IMR-90 (cell line): ENCODE measurements at regions not wholly inside any gene's neighbourhood (a gene's known extent, or its start where the extent isn't known, plus 50 kb on each side); places are given as distances from the start of the nearest gene placed in this dataset.

Source experiments
- ATAC-seq: fragments of 200-7000 bp; cut with Tn5 transposase; 2 replicates; pipeline ENCODE4 v1.9.1; 2020; ENCODE audit warnings: low read depth, mild to moderate bottlenecking, moderate library complexity
- BruUV-seq: library from RNA; stranded (reverse); fragments of 400-500 nt; replicated peaks from 2 replicates; lab custom pipeline; 2021; lab: Mats Ljungman, UMichigan
- CTCF ChIA-PET: fragments of 300-600 bp; formaldehyde crosslinking; extraction: SDS; loops from one replicate; lab custom pipeline; 2021; ENCODE audit warnings: antibody characterized with exemption; lab: Yijun Ruan, JAX
- POLR2A ChIA-PET: fragments of 300-600 bp; sonication (Branson Sonifier 250); formaldehyde crosslinking; loops from one replicate; lab custom pipeline; 2022; ENCODE audit warnings: antibody characterized with exemption; ENCODE audit not compliant: unreplicated experiment; lab: Charles Lee
- DNase-seq: peaks from one replicate; pipeline ENCODE4 v3.0.0; 2013
- H2AFZ ChIP-seq: replicated peaks from 2 replicates; pipeline ENCODE3; 2013; ENCODE audit warnings: low read length, mild to moderate bottlenecking; ENCODE audit not compliant: poor library complexity
- H2AK5ac ChIP-seq: 2 replicates; pipeline ENCODE4 v1.6.1; 2013; ENCODE audit warnings: low read depth, low read length, inconsistent platforms
- H2AK9ac ChIP-seq: replicated peaks from 2 replicates; pipeline ENCODE3; 2013; ENCODE audit warnings: mild to moderate bottlenecking, low read depth, low read length, moderate library complexity; ENCODE audit not compliant: poor library complexity
- H2BK120ac ChIP-seq: 2 replicates; pipeline ENCODE4 v1.6.1; 2013; ENCODE audit warnings: low read depth, low read length, inconsistent platforms
- H2BK15ac ChIP-seq: 3 replicates; pipeline ENCODE4 v1.6.1; 2013; ENCODE audit warnings: low read depth, low read length, inconsistent platforms
- H2BK20ac ChIP-seq: 2 replicates; pipeline ENCODE4 v1.6.1; 2013; ENCODE audit warnings: low read depth, mild to moderate bottlenecking, inconsistent platforms, low read length, moderate library complexity
- H2BK5ac ChIP-seq: 2 replicates; pipeline ENCODE4 v1.6.1; 2013; ENCODE audit warnings: mild to moderate bottlenecking, low read depth, low read length, inconsistent platforms; ENCODE audit not compliant: poor library complexity, severe bottlenecking
- H3K14ac ChIP-seq: replicated peaks from 2 replicates; pipeline ENCODE4 v1.6.1; 2013; ENCODE audit warnings: low read depth, low read length, inconsistent platforms
- H3K18ac ChIP-seq: 2 replicates; pipeline ENCODE4 v1.6.1; 2013; ENCODE audit warnings: low read depth, low read length, control low read depth
- H3K23ac ChIP-seq: 2 replicates; pipeline ENCODE4 v1.6.1; 2013; ENCODE audit warnings: low read depth, low read length, inconsistent platforms
- H3K27ac ChIP-seq: 2 replicates; pipeline ENCODE4 v1.5.1; 2013; ENCODE audit warnings: mild to moderate bottlenecking, control low read depth, low read length; ENCODE audit not compliant: insufficient read depth
- H3K27me3 ChIP-seq: 2 replicates; pipeline ENCODE4 v1.6.1; 2013; ENCODE audit warnings: low read length; ENCODE audit not compliant: control insufficient read depth, insufficient read depth
- H3K36me3 ChIP-seq: 2 replicates; pipeline ENCODE4 v1.6.1; 2013; ENCODE audit warnings: low read length, mixed read lengths; ENCODE audit not compliant: control insufficient read depth, insufficient read depth
- H3K4ac ChIP-seq: 2 replicates; pipeline ENCODE4 v1.6.1; 2013; ENCODE audit warnings: low read depth, low read length, inconsistent platforms
- H3K4me1 ChIP-seq: 2 replicates; pipeline ENCODE4 v1.6.1; 2013; ENCODE audit warnings: low read length, mixed read lengths; ENCODE audit not compliant: control insufficient read depth, insufficient read depth
- H3K4me2 ChIP-seq: 2 replicates; pipeline ENCODE4 v1.6.1; 2013; ENCODE audit warnings: low read depth, mild to moderate bottlenecking, control low read depth, low read length, moderate library complexity
- H3K4me3 ChIP-seq: 2 replicates; pipeline ENCODE4 v1.5.1; 2013; ENCODE audit warnings: low read depth, mild to moderate bottlenecking, control low read depth, low read length, moderate library complexity; ENCODE audit not compliant: insufficient read depth
- H3K56ac ChIP-seq: 2 replicates; pipeline ENCODE4 v1.6.1; 2013; ENCODE audit warnings: low read length, inconsistent platforms; ENCODE audit not compliant: insufficient read depth; ENCODE audit errors: extremely low read depth
- H3K79me1 ChIP-seq, 2 experiments: 2 replicates each; pipeline ENCODE4 v1.6.1; 2013; ENCODE audit warnings: low read length in 2 of 2, inconsistent platforms in 1 of 2, low read depth in 1 of 2
- H3K9ac ChIP-seq: 2 replicates; pipeline ENCODE4 v1.6.1; 2013; ENCODE audit warnings: low read depth, low read length, control low read depth
- H3K9me1 ChIP-seq: 2 replicates; pipeline ENCODE4 v1.6.1; 2013; ENCODE audit warnings: low read length, inconsistent platforms; ENCODE audit not compliant: insufficient read depth
- H3K9me3 ChIP-seq: 2 replicates; pipeline ENCODE4 v1.6.1; 2013; ENCODE audit warnings: low read length; ENCODE audit not compliant: control insufficient read depth, insufficient read depth
- H4K20me1 ChIP-seq: 2 replicates; pipeline ENCODE4 v1.6.1; 2013; ENCODE audit warnings: low read length, inconsistent platforms; ENCODE audit not compliant: insufficient read depth
- H4K5ac ChIP-seq: 2 replicates; pipeline ENCODE4 v1.6.1; 2013; ENCODE audit warnings: mild to moderate bottlenecking, low read depth, low read length, control low read depth
- H4K8ac ChIP-seq, 2 experiments: 2 replicates each; pipeline ENCODE4 v1.6.1; 2013; ENCODE audit warnings: low read depth in 2 of 2, low read length in 2 of 2, control low read depth in 1 of 2, inconsistent platforms in 1 of 2
- H4K91ac ChIP-seq: 2 replicates; pipeline ENCODE4 v1.6.1; 2013; ENCODE audit warnings: low read depth, low read length, inconsistent platforms; ENCODE audit not compliant: insufficient read depth
- BHLHE40 ChIP-seq: fragments of 150-350 bp; IDR thresholded peaks from 2 replicates; pipeline ENCODE4 v1.6.1; 2016; ENCODE audit warnings: mild to moderate bottlenecking, low read depth, low read length
- CEBPB ChIP-seq: IDR thresholded peaks from 2 replicates; pipeline ENCODE4 v1.6.1; 2012; ENCODE audit warnings: low read depth, low read length, improper control_type of control experiment
- CHD1 ChIP-seq: IDR thresholded peaks from 2 replicates; pipeline ENCODE4 v1.6.1; 2012; ENCODE audit warnings: low read depth, low read length, improper control_type of control experiment
- ELK1 ChIP-seq: fragments of 150-350 bp; IDR thresholded peaks from 2 replicates; pipeline ENCODE4 v1.6.1; 2016; ENCODE audit warnings: low read depth, mild to moderate bottlenecking, low read length, moderate library complexity, borderline replicate concordance
- FOS ChIP-seq: fragments of 150-350 bp; IDR thresholded peaks from 2 replicates; pipeline ENCODE4 v1.6.1; 2016; ENCODE audit warnings: low read depth, low read length
- MAFK ChIP-seq: IDR thresholded peaks from 2 replicates; pipeline ENCODE4 v1.6.1; 2012; ENCODE audit warnings: low read depth, low read length, improper control_type of control experiment
- MXI1 ChIP-seq: IDR thresholded peaks from 2 replicates; pipeline ENCODE4 v1.6.1; 2012; ENCODE audit warnings: low read depth, mild to moderate bottlenecking, low read length, moderate library complexity, borderline replicate concordance
- NFE2L2 ChIP-seq: fragments of 150-350 bp; IDR thresholded peaks from 2 replicates; pipeline ENCODE4 v1.6.1; 2016; ENCODE audit warnings: low read depth, mild to moderate bottlenecking, low read length
- POLR2A ChIP-seq: IDR thresholded peaks from 2 replicates; pipeline ENCODE4 v1.6.1; 2012; ENCODE audit warnings: mild to moderate bottlenecking, low read depth, low read length
- RCOR1 ChIP-seq: IDR thresholded peaks from 2 replicates; pipeline ENCODE4 v1.6.1; 2012; ENCODE audit warnings: mild to moderate bottlenecking, low read length, improper control_type of control experiment; ENCODE audit not compliant: insufficient replicate concordance
- RFX5 ChIP-seq: IDR thresholded peaks from 2 replicates; pipeline ENCODE4 v1.8.0; 2012; ENCODE audit warnings: low read depth, mild to moderate bottlenecking, low read length, moderate library complexity
- SMC3 ChIP-seq: fragments of 150-350 bp; IDR thresholded peaks from 2 replicates; pipeline ENCODE4 v1.6.1; 2016; ENCODE audit warnings: low read depth, mild to moderate bottlenecking, antibody characterized with exemption, low read length, moderate library complexity
- dilution Hi-C: fragments of 300-500 bp; cut with HindIII; formaldehyde crosslinking; loops from one replicate; pipeline ENCODE4 v1.14.3; 2018; ENCODE audit warnings: low sequenced_read_pairs; ENCODE audit not compliant: unreplicated experiment
- in situ Hi-C: fragments of 300-500 bp; cut with MboI; formaldehyde crosslinking; loops from 3 replicates; pipeline ENCODE4 v1.14.3; 2019; ENCODE audit warnings: low sequenced_read_pairs, inconsistent platforms, mixed read lengths
- intact Hi-C: fragments of 100-400 bp; cut with micrococcal nuclease; formaldehyde crosslinking; loops from 2 replicates; pipeline ENCODE4 v1.10.0; 2022

GRCh38 chr4:19038231-19038630 is 1016.7 kb upstream of the LCORL start:
- no peak for DNase-seq
- no TSS peak for BruUV-seq
- TF ChIP-seq CHD1: no peak
- TF ChIP-seq RFX5: no peak
- no peak for TF ChIP-seq RCOR1
- no peak for TF ChIP-seq POLR2A
- no peak for TF ChIP-seq SMC3
- TF ChIP-seq CEBPB: no peak
- no peak for TF ChIP-seq FOS
- TF ChIP-seq MAFK: no peak
- TF ChIP-seq ELK1: no peak
- no peak for TF ChIP-seq BHLHE40
- TF ChIP-seq MXI1: no peak
- no peak for TF ChIP-seq NFE2L2
- Histone ChIP-seq H4K5ac (no peak overlapping the region), H3K9me3 (peaks cover 3% of the 10 kb centered on the region; the same call in 1 of the 2 replicates), H3K56ac (no peak overlapping the region), H3K23ac (no peak overlapping the region), H2AFZ (no peak overlapping the region), H3K36me3 (no peaks in the 10 kb centered on the region), H2BK15ac (no peak overlapping the region), H2BK20ac (no peak overlapping the region), H3K9ac (no peak overlapping the region), H4K91ac (no peak overlapping the region), H3K9me1 (no peaks in the 10 kb centered on the region), H2BK120ac (no peak overlapping the region), H3K27me3 (no peaks in the 10 kb centered on the region), H4K8ac (no peak overlapping the region), H3K18ac (no peak overlapping the region), H4K20me1 (no peaks in the 10 kb centered on the region), H2BK5ac (no peak overlapping the region), H3K79me1 (no peaks in the 10 kb centered on the region), H3K27ac (no peak overlapping the region), H2AK9ac (no peak overlapping the region), H3K14ac (no peak overlapping the region), H3K4me1 (no peaks in the 10 kb centered on the region), H2AK5ac (no peak overlapping the region), H3K4me3 (no peak overlapping the region), H3K4ac (no peak overlapping the region), H3K4me2 (no peak overlapping the region)
- no peak for ATAC-seq
- dilution Hi-C loops: no loop called here
- CTCF ChIA-PET: no interaction called here
- intact Hi-C loops: no loop called here
- in situ Hi-C loops: no loop called here
- POLR2A ChIA-PET: interaction anchor here (0.7 kb wide), 1 partner anchor 652 kb away, joined by 4 read pairs; no protein-coding TSS in a partner anchor
